CMK (cell line): ENCODE measurements at regions not wholly inside any gene's neighbourhood (a gene's known extent, or its start where the extent isn't known, plus 50 kb on each side); places are given as distances from the start of the nearest gene placed in this dataset.
"Not testable (repeated sequence)": the region's sequence is repeated elsewhere in the genome, so short reads cannot be mapped to it uniquely, and the experiment has no call there.

Source experiments
- DNase-seq: peaks from one replicate; pipeline ENCODE4 v3.0.0-alpha.2; 2010; ENCODE audit warnings: low read depth

DNA sequence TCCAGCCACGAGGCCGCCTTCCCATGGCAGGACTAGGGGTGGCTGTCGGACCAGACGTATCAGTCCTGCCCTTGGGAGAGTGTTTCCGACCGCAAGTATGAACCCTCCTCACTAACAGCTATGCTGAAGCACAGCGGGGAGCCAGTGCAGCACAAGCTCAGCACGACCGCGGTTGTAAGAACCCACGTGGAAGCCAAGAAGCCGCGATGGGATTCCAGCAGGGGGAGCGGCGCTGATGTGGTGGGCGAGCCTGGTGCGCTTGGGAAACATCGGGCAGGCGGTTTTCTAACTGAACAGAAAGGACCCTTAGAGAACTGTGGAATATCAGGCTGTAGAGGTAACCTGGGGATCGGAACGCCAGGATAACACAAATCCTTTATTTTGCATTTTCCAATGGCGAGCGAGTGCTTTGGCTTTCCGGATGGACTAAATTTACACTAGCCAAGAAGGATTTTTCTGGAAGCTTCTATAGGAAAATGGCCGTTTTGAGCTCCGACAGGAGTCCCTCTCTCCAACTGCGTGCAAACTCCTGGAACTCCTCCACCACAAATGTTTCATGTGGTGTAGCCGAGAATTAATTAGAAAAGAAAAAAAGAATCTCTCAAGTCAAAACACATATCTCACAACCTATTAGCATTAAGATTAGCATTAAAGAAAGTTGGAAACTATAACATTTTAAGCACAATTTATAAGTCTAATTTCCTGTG, 132.0 kb upstream of the MYCN start:
- no peak for DNase-seq

DNA sequence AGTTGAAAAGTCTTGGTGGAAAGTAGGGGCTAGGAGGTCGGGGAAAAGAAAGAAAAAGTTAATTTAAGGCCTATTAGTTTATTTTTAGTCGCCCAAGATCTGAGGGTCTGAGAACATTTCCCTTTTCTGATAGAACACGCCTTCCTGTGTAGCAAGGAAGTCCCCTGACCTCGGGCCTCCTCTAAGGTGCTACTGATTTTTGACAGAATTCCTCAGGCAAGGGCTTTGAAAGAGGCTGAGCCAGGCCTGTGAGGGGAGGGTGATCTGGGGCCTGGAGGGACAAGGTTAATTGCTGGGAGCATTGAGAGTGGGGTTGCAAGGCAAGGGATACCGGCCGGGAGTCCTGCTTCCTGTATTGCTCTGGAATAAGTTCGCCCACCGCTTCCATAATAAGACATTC, 131.4 kb upstream of the MYCN start:
- no peak for DNase-seq

DNA sequence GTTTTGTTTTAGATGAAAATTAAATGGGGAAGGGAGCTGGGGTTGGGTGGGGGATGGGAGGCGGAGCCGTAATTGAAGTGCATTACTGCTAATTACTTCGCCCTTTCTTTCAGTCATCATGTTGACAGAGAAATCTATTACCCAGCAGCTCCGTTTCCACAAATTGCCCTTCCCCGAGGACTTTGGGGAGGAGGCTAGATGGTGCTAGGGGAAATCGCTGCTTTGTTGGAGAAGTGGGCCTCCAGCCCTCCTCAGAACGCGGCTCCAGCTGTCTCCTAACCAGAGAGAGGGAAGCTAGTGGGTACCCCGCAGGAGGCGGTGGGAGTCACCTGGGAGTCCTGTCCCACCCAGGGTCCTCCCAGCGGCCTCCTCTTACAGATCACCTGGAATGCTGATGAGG, 130.9 kb upstream of the MYCN start:
- no peak for DNase-seq

DNA sequence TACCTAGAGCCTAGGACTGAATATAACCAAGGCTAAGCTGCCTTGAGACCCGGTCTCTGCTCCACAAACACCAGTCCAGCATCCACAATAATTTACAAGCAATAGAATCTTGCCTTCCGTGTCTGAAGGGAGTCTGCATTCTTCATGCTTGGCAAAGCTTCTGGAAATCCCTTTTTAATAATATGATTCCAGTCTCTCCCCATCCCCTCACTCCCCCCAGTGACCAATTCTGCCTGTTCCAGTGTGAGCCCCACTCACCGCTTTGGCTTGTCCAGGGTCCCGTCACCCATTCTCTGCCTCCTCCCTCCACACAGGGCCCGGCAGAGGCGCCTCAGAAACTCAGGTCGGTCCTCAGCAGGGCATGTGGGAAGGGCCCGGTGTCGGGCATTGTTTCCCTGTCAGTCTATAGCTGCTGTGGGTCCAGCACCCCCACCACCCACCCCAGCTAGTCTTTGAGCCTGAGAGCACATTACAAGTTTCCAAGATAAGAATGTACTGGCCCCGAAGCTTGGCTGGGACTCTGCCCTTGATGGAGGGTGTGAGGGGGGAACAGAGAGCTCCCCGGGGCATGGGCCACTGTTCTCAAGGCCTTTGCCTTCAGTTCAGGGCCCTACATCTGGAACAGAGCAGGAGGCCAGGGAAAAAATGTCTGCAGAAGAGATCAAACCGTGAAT, 129.7 kb upstream of the MYCN start:
- DNase-seq, result no peak

DNA sequence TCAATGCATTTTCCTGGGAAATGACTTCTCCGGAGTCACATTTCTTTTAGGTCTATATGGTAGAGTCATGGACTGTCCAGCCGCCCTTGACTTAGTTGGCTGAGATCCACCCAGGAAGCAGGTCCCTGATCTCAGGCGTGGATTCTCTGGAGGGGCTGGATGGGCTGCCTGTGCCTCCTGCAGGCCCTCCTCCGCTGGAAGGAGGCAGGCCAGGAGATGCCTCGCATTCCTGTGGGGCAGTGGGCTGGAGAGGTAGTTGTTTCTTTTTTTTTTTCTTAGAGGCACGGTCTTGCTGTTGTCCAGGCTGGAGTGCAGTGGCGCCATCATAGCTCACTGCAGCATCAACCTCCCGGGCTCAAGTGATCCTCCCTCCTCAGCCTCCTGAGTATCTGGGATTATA, 129.0 kb upstream of the MYCN start:
- no peak for DNase-seq

DNA sequence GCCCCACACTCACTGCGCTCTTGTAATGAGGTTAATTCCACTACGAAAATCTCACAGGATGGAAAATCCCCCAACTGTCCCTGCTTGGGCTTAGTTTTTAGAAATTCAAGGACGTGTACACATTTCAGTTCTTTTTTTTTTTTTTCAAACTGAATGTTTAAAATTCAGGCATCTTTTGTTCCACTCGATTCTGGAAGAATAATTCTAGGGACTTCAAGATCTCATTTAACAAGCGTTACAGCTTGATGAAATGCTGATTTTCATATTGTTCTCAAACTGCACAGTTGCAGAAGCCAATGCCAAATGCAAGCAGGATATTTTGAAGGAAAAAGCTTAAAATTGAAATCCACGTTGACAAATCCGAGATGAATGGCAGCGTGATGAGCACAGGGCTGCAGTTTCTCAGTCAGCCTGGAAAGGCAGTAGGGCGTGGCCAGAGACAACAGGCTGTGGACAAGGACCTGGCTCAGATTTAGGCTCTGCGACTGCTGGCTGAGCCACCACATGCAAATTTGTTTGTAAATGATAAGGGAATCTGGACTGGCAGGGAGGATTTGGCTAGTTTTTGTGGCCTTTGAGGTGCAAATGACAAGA, 128.1 kb upstream of the MYCN start:
- peak; percentile 8 for DNase-seq

DNA sequence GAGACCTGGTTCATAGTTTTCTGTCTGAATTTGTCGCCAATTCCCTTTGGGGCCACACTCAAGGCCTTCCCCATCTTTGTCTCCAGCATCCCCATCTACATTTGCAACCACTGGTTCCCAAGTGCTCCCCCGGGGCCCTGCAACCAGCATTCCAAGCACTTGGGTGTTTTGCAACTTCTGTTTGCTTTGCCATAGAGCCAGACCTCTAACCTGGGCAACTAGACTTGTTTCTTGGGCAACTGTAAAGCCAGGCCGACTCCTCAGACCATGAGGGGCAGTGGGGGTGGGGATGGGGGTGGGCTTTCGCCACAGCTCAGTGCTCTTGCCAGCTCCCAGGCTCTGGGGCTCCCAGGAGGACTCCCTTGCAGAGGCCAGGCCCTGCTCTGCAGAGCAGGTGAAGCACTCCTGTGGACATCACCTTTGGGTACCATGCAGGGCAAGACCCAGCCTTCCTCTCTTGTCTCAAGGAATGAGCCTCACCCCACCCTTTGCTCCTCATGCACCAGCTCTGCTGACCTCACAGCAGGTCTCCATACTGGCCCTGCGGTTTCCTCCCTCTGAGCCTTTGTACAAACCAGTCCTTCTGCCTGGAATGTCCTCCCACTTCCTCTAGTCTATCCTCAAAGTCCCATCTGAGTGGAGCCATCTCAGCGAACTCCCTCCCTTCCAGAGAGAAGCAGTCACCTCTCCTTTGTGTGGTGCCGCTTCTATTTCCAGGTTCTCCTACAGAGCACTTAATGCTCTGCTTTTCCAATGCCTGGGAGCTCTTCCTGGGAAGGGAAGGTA, 126.7 kb upstream of the MYCN start:
- no peak for DNase-seq

DNA sequence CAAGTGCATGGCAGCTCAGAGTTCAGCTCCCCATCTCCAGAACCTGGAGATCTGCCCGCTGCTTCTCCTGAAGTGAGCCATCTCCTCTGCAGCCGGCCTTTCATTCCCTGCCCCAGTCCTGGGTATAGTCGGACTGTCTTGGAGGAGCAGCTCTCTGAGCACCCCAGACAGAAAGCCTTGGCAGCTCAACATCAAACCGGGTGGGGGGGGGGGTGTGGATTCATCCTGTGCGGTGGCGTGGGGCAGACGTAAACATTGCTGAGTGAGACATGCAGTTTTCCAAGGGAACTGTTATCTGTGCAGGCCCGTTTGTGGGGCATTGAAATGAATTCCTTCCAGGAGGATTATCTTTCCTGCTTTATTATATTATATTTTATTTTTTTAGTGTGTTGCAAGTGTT, 125.9 kb upstream of the MYCN start:
- no peak for DNase-seq

DNA sequence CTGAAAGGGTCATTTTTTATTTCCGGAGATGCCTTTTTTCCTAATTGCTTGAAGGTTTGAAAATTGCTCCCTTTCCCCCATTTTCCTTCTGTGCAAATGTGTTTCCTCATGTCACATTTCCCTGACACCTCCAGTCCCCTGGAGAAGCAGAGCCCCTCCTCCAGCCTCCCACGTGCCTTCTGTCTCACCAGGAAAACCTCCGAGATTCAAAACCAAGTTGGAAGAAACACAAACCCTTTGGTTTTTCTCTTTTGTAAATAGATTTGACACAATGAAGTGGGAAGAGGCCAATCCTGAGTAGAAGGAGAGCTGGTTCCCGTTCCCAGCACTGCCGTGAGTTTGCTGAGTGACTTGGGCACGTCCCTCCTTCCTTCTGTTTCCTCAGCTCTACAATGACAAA, 125.4 kb upstream of the MYCN start:
- no peak for DNase-seq

DNA sequence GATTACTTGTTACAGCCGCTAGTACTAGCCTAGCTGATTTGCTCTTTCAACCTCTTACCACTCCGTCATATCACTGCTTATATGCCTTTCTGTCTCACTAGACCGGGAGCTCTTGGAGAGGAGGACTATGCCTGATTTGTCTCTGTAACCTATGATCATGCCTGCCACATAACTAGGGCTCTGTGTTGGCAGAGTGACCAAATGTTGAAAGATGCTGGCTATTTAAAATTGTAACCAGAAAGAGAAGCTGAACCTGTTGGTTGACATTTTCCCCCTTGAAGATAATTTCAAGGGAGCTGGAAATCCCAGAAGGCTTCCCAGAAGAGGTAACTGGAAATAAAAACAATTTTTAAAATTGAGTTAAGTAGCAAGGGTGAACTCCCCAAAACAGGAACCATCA, 124.1 kb upstream of the MYCN start:
- no peak for DNase-seq

DNA sequence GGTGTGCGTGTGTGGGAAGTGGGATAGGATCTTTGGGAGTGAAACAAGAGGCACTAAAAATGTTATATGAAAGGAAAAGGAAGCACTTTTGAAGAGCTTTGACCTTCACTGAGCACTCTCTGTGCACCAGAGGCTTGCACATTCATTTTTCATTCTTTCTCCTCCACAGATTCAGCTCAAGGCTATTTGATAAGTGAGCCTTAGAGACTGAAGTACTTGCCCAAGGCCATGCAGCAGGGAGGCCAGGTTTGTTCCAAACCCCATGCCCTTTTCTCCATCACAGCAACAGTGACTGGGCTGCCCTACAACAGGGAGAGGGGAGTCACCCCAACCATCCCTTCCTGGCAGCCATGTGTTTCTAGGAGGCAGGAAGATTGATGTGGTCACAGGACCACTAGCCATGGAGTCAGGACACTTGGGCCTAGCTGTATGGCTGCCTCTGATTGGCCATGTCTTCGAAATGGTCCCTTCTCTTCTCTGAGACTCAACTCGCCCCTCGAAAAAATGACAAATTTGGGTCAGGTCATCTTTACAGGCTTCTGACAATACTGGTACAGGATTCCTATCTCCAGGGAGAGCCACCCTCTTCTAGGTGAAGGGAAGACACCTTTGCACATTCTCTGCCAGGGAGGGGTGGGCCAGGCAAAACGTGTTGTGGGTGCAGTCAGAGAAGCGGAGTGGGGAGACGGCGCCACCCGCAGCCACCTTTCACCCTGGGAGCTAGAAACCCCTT, 123.5 kb upstream of the MYCN start:
- DNase-seq, result no peak

DNA sequence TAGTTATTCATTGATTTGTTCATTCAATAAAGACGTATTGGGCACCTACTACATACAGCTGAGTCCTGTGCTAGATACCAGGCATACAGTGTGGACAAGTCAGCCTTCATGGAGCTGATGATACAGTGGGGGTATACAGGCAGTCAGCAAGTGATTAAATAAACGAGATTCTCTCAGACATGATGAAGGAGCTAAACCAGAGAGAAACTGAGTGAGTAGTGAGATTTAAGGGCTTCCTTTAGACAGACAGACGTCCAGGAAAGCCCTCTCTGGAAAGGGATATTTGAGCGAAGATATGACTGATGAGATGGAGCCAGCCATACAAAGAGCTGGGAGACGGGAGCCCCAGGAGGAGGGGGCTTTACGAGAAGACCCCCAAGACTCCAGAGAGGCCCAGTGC, 122.6 kb upstream of the MYCN start:
- no peak for DNase-seq

DNA sequence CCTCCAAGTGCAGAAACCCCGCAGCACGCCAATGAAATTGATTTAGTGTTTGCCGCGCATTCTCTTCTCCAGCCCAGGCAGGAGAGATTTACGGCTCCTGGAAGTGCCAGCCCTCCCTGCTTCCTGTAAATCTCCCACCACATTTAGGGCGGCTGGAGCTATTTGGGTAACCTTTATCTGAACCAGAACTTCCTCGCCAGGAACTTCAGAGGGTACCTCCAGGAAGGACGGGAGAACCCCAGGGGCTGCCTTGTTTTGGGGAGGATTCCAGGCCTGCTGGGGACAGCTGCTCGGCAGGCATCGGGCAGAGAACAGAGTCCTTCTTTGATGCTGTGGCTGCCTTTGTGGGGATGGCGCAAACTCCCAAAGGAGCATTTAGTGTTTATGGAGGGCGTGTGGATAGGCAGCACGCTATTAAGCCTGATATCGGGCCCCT, 122.0 kb upstream of the MYCN start:
- DNase-seq, result no peak

DNA sequence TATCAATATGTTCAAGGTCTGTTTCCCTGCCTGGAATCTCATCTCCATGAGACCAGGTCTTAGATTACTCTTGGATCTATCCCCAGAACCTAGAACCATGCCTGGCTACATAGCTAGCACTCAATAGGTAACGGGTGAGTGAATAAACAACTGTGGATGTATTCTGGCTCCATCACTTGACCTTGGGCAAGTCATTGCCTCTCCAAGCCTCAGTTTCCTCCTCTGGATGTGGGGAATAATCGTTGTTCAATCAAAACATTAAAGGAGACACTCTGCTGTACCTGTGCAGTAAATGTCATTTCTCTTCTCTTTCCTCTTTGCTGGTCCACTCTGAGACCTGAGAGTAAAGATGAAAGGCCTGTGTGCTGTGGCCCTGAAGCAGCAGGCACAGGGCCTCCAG, 121.5 kb upstream of the MYCN start:
- DNase-seq, result no peak

DNA sequence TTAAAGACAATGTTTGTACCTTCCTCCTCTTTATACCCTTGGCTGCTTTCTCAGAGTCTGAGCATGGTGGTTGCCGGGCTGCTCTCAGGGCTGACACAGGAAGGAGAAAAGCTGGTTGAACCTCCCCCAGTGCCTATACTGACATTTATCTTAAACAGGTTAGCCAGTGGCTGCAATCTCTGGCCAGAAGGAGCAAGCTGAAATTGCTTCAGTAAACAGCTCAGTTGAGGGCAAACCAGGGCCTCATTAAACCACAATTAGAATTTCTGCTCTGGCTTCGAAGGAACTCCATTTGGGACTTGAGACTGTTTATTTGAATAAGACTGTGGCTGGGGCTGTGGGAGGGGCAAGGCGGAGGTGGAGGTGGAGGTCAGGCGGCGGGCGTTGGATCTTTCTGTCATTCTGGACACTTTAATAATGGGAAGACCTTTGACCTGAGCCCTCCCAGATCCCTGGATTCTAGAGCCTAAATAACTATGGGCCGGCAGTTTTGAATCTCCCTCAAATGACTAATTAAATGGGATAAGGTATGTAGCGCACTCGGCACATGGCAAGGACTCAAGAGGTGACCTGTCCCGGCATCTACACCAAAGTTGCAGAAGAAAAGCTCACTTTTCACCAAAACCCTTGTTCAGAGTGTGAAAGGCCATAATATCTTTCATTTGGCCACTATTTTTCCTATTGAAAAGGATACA, 120.6 kb upstream of the MYCN start:
- DNase-seq, result no peak

DNA sequence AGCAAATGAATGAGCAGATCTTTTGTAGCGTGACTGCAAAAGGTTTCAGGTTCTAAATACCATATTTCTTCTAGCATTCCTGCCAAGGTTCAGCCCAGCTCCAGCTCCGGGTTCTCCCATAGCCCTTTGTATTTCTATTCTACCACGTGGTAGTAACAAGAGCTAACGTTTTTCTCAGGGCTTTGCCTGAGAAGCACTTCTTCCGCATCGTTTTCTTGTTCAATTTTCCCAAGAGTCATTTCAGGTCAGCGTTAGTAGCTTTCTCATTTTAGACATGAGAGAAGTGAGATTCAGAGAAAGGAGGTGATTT, 120.1 kb upstream of the MYCN start:
- no peak for DNase-seq

DNA sequence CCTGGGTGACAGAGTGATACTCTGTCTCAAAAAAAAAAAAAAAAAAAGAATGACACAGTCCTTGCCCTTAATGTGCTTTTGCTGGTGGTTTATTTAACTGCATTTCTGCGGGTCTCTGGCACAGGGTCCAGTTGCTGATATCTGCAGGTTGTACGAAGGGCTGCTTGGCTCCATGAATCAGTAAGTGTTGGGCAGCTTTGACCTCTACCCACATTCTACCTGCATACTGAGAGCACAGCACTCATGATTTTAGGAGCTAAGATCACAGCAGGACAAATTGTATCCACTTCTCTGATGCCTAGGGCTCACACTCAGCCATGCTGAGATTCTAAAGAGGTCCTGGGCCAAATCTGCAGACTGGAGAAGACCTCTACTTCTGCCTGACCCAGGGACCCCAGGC, 119.4 kb upstream of the MYCN start:
- DNase-seq, result no peak

DNA sequence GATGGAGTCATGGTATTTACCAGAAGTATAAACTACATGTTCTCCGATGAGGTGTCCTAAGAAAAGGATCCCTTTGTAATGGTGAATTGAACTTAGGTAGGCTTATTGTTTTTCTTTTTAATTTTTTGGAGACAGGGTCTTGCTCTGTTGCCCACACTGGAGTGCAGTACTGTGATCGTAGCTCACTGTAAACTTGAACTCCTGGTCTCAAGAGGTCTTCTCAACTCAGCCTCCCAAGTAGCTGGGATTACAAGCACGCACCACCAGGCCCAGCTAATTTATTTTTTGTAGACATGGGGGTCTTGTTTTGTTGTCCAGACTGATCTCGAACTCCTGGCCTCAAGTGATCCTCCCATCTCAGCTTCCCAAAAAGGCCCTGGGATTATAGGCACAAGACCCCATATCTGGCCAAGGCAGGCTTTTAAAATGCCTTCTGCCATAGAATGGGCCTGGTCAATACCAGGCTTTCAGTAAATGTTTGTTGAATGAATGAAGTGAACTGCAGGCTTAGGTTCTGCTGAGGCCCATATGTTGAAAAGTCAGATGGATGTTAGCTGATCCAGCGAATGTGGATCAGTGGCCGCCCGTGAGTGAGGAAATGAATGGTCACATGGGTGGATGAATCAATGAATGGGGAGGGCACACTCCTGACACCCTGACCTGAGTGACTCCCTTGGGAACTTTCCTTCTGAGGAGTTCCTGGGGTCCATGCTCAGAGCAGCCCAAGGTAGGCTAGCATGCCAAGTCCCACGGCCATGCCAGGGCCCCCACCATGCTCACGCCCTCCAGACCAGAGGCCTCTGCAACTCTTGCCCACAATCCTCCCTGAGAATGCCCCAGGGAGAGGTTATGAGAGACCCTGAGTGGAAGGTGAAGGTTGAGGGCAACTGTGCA, 118.0 kb upstream of the MYCN start:
- DNase-seq, result no peak

DNA sequence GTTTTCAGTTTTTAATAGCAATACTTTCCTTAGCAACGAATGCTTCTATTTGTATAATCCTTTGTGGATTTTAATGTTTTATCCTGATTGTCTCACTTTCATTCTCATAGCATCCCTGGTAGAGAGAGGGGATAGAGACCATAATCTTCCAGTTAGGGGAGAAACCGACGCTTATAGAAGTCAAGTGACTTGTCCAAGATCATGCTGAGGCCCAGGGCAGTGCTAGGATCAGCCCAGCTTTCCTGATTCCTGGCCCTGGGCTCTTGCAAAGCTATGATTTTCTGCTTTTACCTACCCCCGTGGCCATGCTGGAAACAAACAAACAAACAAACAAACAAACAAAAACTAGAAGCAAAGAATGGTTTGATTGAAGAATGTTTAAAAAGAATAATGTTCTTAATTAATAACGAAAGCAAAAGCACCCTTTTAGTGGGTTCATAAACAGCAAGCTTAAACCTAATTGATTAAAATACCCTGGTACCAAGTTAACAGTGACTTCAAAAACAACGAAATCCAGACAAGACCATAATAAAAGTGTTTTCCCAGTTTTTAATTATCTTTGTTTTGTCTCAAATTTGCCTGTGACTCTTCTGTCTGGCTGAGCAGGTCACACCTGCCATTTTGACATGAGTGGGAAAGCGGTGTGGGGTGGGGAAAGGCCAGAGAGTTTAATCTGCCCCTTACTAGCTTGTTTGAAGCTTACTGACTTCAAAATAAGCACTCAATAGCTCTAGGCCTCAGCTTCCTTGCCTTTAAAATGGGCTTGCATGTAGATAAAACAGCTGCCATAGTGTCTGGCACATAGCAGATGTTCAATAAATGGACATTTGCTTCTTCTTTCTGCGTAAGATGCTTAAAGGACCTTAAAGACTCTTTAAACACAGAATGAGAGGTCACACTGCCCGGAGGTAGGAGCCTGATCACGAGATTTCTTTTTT, 116.6 kb upstream of the MYCN start:
- no peak for DNase-seq

DNA sequence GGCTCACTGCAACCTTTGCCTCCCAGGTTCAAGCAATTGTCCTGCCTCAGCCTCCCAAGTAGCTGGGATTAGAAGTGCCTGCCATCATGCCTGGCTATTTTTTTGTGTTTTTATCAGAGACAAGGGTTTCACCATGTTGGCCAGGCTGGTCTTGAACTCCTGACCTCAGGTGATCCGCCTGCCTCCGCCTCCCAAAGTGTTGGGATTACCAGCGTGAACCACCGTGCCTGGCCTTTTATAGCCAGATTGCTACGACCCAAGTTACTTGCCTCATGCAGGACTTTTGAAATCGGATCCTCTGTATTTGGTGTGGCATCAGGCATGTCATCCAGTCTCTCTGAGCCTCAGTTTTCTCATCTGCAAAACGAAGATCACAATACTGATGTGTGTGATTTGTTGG, 115.9 kb upstream of the MYCN start:
- DNase-seq, result not testable (repeated sequence)
